ENCODE measurements at regions not wholly inside any gene's neighbourhood (a gene's known extent, or its start where the extent isn't known, plus 50 kb on each side); places are given as distances from the start of the nearest gene placed in this dataset.

- no peak for TF ChIP-seq CTCF (IDR thresholded peaks at IDR 0.05; ENCODE audit: low read depth, low read length, missing input control)
- TF ChIP-seq ATF3 (IDR thresholded peaks at IDR 0.05): no peak
- TF ChIP-seq MAX (IDR thresholded peaks at IDR 0.05): no peak
Measured at GRCh38 chr12:74379114-74379513, 158.5 kb upstream of the ATXN7L3B start.
